Upper lobe of left lung (tissue), 6 donors: ENCODE measurements at regions not wholly inside any gene's neighbourhood (a gene's known extent, or its start where the extent isn't known, plus 50 kb on each side); places are given as distances from the start of the nearest gene placed in this dataset.
"Not testable (repeated sequence)": the region's sequence is repeated elsewhere in the genome, so short reads cannot be mapped to it uniquely, and the experiment has no call there.

Experiments used
- ATAC-seq, 2 donors: fragments of 200-7000 bp; cut with Tn5 transposase; one replicate each; pipeline ENCODE4 v1.9.1; 2022; ENCODE audit warnings: mild to moderate bottlenecking in 2 of 2, moderate library complexity in 2 of 2; ENCODE audit not compliant: low FRiP score in 2 of 2
- DNase-seq, 2 donors: peaks; one replicate each; pipeline ENCODE4 v3.0.0-alpha.2; 2019 to 2020
- H3K27ac ChIP-seq, 4 donors: fragments of 200-600 bp; sonication (generic); one replicate each; pipeline ENCODE4 v1.5.1; 2016 to 2019
- H3K27me3 ChIP-seq, 4 donors: fragments of 200-600 bp; sonication (generic); one replicate each; pipeline ENCODE4 v1.5.1; 2017 to 2019
- H3K36me3 ChIP-seq, 4 donors: fragments of 200-600 bp; sonication (generic); one replicate each; pipeline ENCODE4 v1.5.1; 2016 to 2019
- H3K4me1 ChIP-seq, 4 donors: fragments of 200-600 bp; sonication (generic); one replicate each; pipeline ENCODE4 v1.5.1; 2018 to 2019
- H3K4me3 ChIP-seq, 4 donors: fragments of 200-600 bp; sonication (generic); one replicate each; pipeline ENCODE4 v1.5.1; 2017 to 2019; ENCODE audit warnings: mild to moderate bottlenecking in 2 of 4, moderate library complexity in 1 of 4
- H3K9me3 ChIP-seq, 4 donors: fragments of 200-600 bp; sonication (generic); one replicate each; pipeline ENCODE4 v1.5.1; 2018 to 2019
- EP300 ChIP-seq, 4 donors: sonication (generic); formaldehyde crosslinking; IDR thresholded peaks; one replicate each; pipeline ENCODE4 v1.5.1; 2017; ENCODE audit warnings: antibody characterized with exemption in 4 of 4, control low read depth in 2 of 4
- POLR2A ChIP-seq, 4 donors: fragments of 450-650 bp; IDR thresholded peaks; one replicate each; pipeline ENCODE4 v1.5.1; 2016 to 2017; ENCODE audit warnings: antibody characterized with exemption in 4 of 4, mild to moderate bottlenecking in 2 of 4
- POLR2AphosphoS5 ChIP-seq, 2 donors: sonication (generic); formaldehyde crosslinking; IDR thresholded peaks; one replicate each; pipeline ENCODE4 v1.5.1; 2017; ENCODE audit warnings: antibody characterized with exemption in 2 of 2
- WGBS, 2 donors: methylation state at CpG; one replicate each; pipeline ENCODE4 v1.1.5; 2017 to 2018; 5-methylcytosine and 5-hydroxymethylcytosine counted together
- TF ChIP-seq, protein P1 (sequence below), 6 experiments: fragments of 450-650 bp in 4 of 6; fragments of 200-600 bp in 2 of 6; sonication (generic) in 2 of 6; IDR thresholded peaks; one replicate each; pipeline ENCODE4 v1.5.1; 2016 to 2019; ENCODE audit warnings: antibody characterized with exemption in 6 of 6
- donor health status: DM: no; HTN: no; CAD: no; lungs with moderate emphysema.
- donor health status: DM: no; HTN: yes; CAD: no; lungs with severe emphysema.

DNA sequence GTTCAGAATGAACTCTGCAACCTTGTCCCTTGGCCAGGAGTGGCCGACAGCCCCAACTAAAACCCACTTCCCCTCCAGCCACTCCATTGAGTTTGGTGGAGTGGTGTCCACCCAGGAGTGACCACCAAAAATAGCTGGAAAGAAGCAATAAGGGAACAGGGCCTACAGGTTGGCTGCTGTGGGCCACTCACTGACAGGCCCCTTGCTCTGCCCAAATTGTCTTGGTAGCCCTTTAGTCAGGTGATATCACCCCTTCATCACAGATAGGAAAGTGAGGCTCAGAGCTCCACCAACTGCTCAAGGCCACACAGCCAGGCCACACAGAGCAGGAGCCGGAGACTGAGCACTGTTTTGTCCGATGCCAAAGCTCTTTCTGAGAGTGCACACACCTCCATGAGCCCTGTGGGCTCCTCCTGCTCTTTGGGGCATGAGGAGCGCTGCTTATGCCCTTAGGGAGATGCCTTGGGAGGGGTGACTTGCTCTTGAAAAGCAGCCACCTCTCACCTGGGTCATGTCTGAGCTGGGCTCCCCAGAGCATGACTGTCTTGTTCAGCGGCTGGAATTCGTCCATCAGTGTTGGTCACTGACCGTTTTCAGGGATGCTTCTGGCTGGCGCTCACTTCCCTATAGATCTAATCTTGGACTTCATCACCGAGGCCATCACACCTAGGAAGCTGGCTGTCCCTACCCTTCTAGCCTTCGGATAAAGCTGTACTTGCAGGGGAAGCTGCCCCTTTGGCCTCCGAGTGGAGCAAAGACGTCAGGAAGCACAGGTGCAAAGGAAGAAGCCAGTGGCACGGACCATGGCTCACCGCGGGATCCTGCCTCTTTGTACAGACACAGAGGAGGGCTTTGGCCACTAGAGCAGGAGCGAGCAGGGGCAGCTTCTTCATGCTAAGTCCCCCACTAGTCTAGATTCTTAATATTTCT lies 186.0 kb upstream of the ZNF469 start:
- Histone ChIP-seq H3K9me3 (no peaks in the 10 kb centered on the region), H3K36me3 (no peaks in the 10 kb centered on the region), H3K4me1 (no peaks in the 10 kb centered on the region), H3K27ac (no peak overlapping the region), H3K27me3 (no peaks in the 10 kb centered on the region), H3K4me3 (no peak overlapping the region)
- no peak for DNase-seq
- WGBS, 2 donors: 89 to 92% methylated on average over 13 to 16 of the region's 16 CpGs
- TF ChIP-seq EP300 (IDR thresholded peaks at IDR 0.05) (no peak), POLR2A (IDR thresholded peaks at IDR 0.05) (no peak), POLR2AphosphoS5 (IDR thresholded peaks at IDR 0.05) (no peak)
- TF ChIP-seq, protein P1, sequence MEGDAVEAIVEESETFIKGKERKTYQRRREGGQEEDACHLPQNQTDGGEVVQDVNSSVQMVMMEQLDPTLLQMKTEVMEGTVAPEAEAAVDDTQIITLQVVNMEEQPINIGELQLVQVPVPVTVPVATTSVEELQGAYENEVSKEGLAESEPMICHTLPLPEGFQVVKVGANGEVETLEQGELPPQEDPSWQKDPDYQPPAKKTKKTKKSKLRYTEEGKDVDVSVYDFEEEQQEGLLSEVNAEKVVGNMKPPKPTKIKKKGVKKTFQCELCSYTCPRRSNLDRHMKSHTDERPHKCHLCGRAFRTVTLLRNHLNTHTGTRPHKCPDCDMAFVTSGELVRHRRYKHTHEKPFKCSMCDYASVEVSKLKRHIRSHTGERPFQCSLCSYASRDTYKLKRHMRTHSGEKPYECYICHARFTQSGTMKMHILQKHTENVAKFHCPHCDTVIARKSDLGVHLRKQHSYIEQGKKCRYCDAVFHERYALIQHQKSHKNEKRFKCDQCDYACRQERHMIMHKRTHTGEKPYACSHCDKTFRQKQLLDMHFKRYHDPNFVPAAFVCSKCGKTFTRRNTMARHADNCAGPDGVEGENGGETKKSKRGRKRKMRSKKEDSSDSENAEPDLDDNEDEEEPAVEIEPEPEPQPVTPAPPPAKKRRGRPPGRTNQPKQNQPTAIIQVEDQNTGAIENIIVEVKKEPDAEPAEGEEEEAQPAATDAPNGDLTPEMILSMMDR (IDR thresholded peaks at IDR 0.05): no peak
- ATAC-seq: no peak

- DNase-seq (no peak), ATAC-seq (no peak)
- no peak overlapping the region for H3K27ac ChIP-seq
- no peaks in the 10 kb centered on the region for H3K36me3 ChIP-seq
- H3K4me3 ChIP-seq: no peak overlapping the region
- no peaks in the 10 kb centered on the region for H3K4me1 ChIP-seq
- no peaks in the 10 kb centered on the region for H3K27me3 ChIP-seq
- WGBS, 2 donors: 71 to 86% methylated on average over 12 to 20 of the region's 20 CpGs
- no peak for TF ChIP-seq EP300 (IDR thresholded peaks at IDR 0.05)
- no peak for TF ChIP-seq POLR2A (IDR thresholded peaks at IDR 0.05)
- no peak for TF ChIP-seq POLR2AphosphoS5 (IDR thresholded peaks at IDR 0.05)
- TF ChIP-seq, protein P1 (IDR thresholded peaks at IDR 0.05): no peak
- H3K9me3 ChIP-seq: no peaks in the 10 kb centered on the region
These were observed 185.0 kb upstream of the ZNF469 start for GRCh38 chr16:88197481-88198456.

- H3K9me3 ChIP-seq: not testable (repeated sequence)
These were observed 184.1 kb upstream of the ZNF469 start for GRCh38 chr16:88198457-88199295.

DNA sequence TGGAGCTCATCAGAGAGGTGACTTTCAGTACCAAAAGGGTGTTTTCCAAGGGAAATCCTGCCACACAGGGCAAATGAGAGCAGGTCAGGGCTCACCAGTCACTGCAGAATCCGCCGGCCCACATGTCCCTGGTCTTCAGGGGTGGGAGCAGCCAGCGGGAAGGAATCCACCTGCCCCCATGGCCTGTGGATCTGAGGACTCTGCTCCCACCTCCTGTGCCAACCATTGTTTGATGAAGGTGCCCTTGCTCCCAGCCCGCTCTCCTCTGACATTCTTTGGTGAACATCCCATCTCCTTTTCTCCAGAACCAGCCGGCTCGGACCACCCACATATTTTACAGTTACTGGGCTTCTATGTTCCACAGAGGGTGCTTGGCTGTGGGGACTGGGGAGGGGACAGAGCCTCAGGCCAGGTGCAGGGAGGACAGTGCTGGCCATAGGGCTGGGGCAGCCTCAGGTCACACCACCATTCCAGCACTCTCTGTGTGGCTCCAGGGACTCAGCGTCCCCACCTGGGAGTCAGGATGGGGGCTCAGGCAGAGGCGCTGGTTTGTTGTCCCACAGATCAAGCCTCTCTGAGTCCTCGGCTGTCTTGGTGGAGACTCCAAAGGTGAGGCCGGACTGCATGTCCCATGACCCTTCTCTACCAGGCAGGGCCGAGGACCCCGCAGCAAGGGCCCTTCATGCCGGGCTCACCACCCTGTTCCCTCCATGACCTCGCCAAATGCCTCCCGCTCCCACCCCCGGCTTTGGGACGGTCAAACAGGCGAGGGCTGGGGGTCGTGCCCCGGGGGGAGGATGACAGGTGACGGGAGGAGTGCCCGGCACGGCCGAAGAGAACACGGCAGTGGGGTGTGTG lies 183.2 kb upstream of the ZNF469 start:
- not testable (repeated sequence) for H3K4me1 ChIP-seq, ATAC-seq, H3K4me3 ChIP-seq, H3K27ac ChIP-seq, H3K9me3 ChIP-seq, H3K36me3 ChIP-seq, H3K27me3 ChIP-seq
- DNase-seq: peak in 1 of 2 donors; percentile 75
- 91 to 92% methylated on average over 13 to 17 of the region's 25 CpGs for WGBS, 2 donors

More at GRCh38 chr16:88198457-88199295, 184.1 kb upstream of the ZNF469 start:
- H3K4me1 ChIP-seq, H3K36me3 ChIP-seq, H3K27ac ChIP-seq, DNase-seq, H3K4me3 ChIP-seq, ATAC-seq, H3K27me3 ChIP-seq: not testable (repeated sequence)
- WGBS, 2 donors: 70 to 80% methylated on average over 2 to 8 of the region's 26 CpGs

GRCh38 chr16:88200154-88200895 lies 182.4 kb upstream of the ZNF469 start:
- H3K4me1 ChIP-seq, H3K9me3 ChIP-seq, H3K27me3 ChIP-seq, H3K36me3 ChIP-seq, H3K27ac ChIP-seq, H3K4me3 ChIP-seq, ATAC-seq, DNase-seq: not testable (repeated sequence)
- WGBS, 2 donors: 70 to 83% methylated on average over 13 to 26 of the region's 30 CpGs
